OCI-LY1 (cell line): ENCODE measurements at regions not wholly inside any gene's neighbourhood (a gene's known extent, or its start where the extent isn't known, plus 50 kb on each side); places are given as distances from the start of the nearest gene placed in this dataset.

ENCODE experiments used
- H2AFZ ChIP-seq: fragments of 200-600 bp; sonication (generic), shearing (Covaris generic); 2 replicates; pipeline ENCODE4 v1.6.0; 2014; ENCODE audit warnings: antibody characterized with exemption, mild to moderate bottlenecking, low read length
- H3F3A ChIP-seq: fragments of 200-600 bp; sonication (generic), shearing (Covaris generic); 2 replicates; pipeline ENCODE4 v1.6.0; 2014; ENCODE audit warnings: mild to moderate bottlenecking, antibody characterized with exemption, low read length, moderate library complexity; ENCODE audit not compliant: insufficient read depth
- H3K27ac ChIP-seq: fragments of 200-600 bp; sonication (generic); 2 replicates; pipeline ENCODE4 v1.5.1; 2014; ENCODE audit warnings: low read length, mixed run types, mild to moderate bottlenecking, low read depth; ENCODE audit not compliant: poor library complexity, severe bottlenecking
- H3K27me3 ChIP-seq: fragments of 200-600 bp; sonication (generic); 2 replicates; pipeline ENCODE4 v1.6.0; 2014; ENCODE audit warnings: antibody characterized with exemption, mild to moderate bottlenecking, low read length, moderate library complexity; ENCODE audit not compliant: insufficient read depth
- H3K36me3 ChIP-seq: fragments of 200-600 bp; sonication (generic); 2 replicates; pipeline ENCODE4 v1.6.1; 2014; ENCODE audit warnings: mild to moderate bottlenecking, antibody characterized with exemption, low read length, moderate library complexity, mixed read lengths; ENCODE audit not compliant: insufficient read depth
- H3K4me1 ChIP-seq: fragments of 200-600 bp; sonication (generic); 2 replicates; pipeline ENCODE4 v1.5.1; 2014; ENCODE audit warnings: mild to moderate bottlenecking, low read length, moderate library complexity; ENCODE audit not compliant: insufficient read depth, severe bottlenecking
- H3K4me2 ChIP-seq: fragments of 200-600 bp; sonication (generic), shearing (Covaris generic); 2 replicates; pipeline ENCODE4 v1.6.1; 2014; ENCODE audit warnings: low read length
- H3K4me3 ChIP-seq: fragments of 200-600 bp; sonication (generic); 2 replicates; pipeline ENCODE4 v1.5.1; 2014; ENCODE audit warnings: low read length, low read depth, mild to moderate bottlenecking, mixed read lengths; ENCODE audit not compliant: poor library complexity, severe bottlenecking
- H3K79me2 ChIP-seq: fragments of 200-600 bp; shearing (Covaris generic); 2 replicates; pipeline ENCODE4 v1.6.1; 2016; ENCODE audit warnings: mixed run types, low read length, mixed read lengths; ENCODE audit not compliant: insufficient read depth
- H3K9ac ChIP-seq: fragments of 200-600 bp; sonication (generic), shearing (Covaris generic); 2 replicates; pipeline ENCODE4 v1.6.1; 2014; ENCODE audit warnings: mild to moderate bottlenecking, low read length, mixed read lengths
- H3K9me2 ChIP-seq: fragments of 200-600 bp; sonication (generic), shearing (Covaris generic); 2 replicates; pipeline ENCODE4 v1.6.1; 2014; ENCODE audit warnings: low read depth, mild to moderate bottlenecking, low read length, mixed read lengths
- H3K9me3 ChIP-seq: fragments of 200-600 bp; shearing (Covaris generic); 2 replicates; pipeline ENCODE4 v1.6.1; 2014; ENCODE audit warnings: low read length, mixed read lengths
- H4K20me1 ChIP-seq: fragments of 200-600 bp; sonication (generic), shearing (Covaris generic); 2 replicates; pipeline ENCODE4 v1.6.0; 2016; ENCODE audit warnings: mild to moderate bottlenecking, low read length; ENCODE audit not compliant: insufficient read depth
- CTCF ChIP-seq: fragments of 200-600 bp; sonication (generic), shearing (Covaris generic); IDR thresholded peaks from 2 replicates; pipeline ENCODE4 v1.5.1; 2017; ENCODE audit warnings: mild to moderate bottlenecking, antibody characterized with exemption, low read length, moderate library complexity, mixed read lengths
- EZH2 ChIP-seq: fragments of 200-600 bp; sonication (generic), shearing (Covaris generic); IDR thresholded peaks from 2 replicates; pipeline ENCODE4 v1.8.0; 2017; ENCODE audit warnings: borderline replicate concordance, mixed run types, mild to moderate bottlenecking, antibody characterized with exemption, low read length, moderate library complexity, mixed read lengths

- no peaks in the 10 kb centered on the region for H4K20me1 ChIP-seq
- no peak overlapping the region for H2AFZ ChIP-seq
- no peaks in the 10 kb centered on the region for H3K36me3 ChIP-seq
- TF ChIP-seq CTCF (no peak), EZH2 (no peak)
- H3K9ac ChIP-seq = no peak overlapping the region
- no peak overlapping the region for H3K4me3 ChIP-seq
- H3K27ac ChIP-seq = no peak overlapping the region
- H3F3A ChIP-seq = no peaks in the 10 kb centered on the region
- no peaks in the 10 kb centered on the region for H3K9me2 ChIP-seq
- H3K27me3 ChIP-seq = no peaks in the 10 kb centered on the region
- no peak overlapping the region for H3K4me2 ChIP-seq
- H3K79me2 ChIP-seq = no peaks in the 10 kb centered on the region
- H3K4me1 ChIP-seq = no peaks in the 10 kb centered on the region
- H3K9me3 ChIP-seq = no peaks in the 10 kb centered on the region
These were observed 502.6 kb upstream of the NR3C2 start for GRCh38 chr4:148944839-148945219.

GRCh38 chr4:148944136-148944838, 502.1 kb upstream of the NR3C2 start:
- Histone ChIP-seq H3K36me3 (no peaks in the 10 kb centered on the region), H3K4me3 (no peak overlapping the region), H3K4me2 (no peak overlapping the region), H2AFZ (no peak overlapping the region), H3K27me3 (no peaks in the 10 kb centered on the region), H3F3A (no peaks in the 10 kb centered on the region), H3K9me3 (no peaks in the 10 kb centered on the region), H3K79me2 (no peaks in the 10 kb centered on the region), H3K27ac (no peak overlapping the region), H3K9me2 (no peaks in the 10 kb centered on the region), H4K20me1 (no peaks in the 10 kb centered on the region), H3K4me1 (no peaks in the 10 kb centered on the region), H3K9ac (no peak overlapping the region)
- TF ChIP-seq CTCF (no peak), EZH2 (no peak)

- H4K20me1 ChIP-seq = no peaks in the 10 kb centered on the region
- H3K27me3 ChIP-seq = no peaks in the 10 kb centered on the region
- H3K4me2 ChIP-seq = no peak overlapping the region
- no peaks in the 10 kb centered on the region for H3K9me3 ChIP-seq
- no peak for TF ChIP-seq EZH2
- TF ChIP-seq CTCF = no peak
- no peaks in the 10 kb centered on the region for H3K4me1 ChIP-seq
- H3K4me3 ChIP-seq = no peak overlapping the region
- no peak overlapping the region for H3K27ac ChIP-seq
- H3K79me2 ChIP-seq = no peaks in the 10 kb centered on the region
- H3K36me3 ChIP-seq = no peaks in the 10 kb centered on the region
- H3K9ac ChIP-seq = no peak overlapping the region
- H2AFZ ChIP-seq = no peak overlapping the region
- no peaks in the 10 kb centered on the region for H3K9me2 ChIP-seq
- no peaks in the 10 kb centered on the region for H3F3A ChIP-seq
These were observed 492.8 kb upstream of the NR3C2 start for GRCh38 chr4:148934926-148935578.
